Keratinocyte (primary cell): ENCODE measurements at regions not wholly inside any gene's neighbourhood (a gene's known extent, or its start where the extent isn't known, plus 50 kb on each side); places are given as distances from the start of the nearest gene placed in this dataset.

Experiments used
- DNase-seq: peaks from one replicate; pipeline ENCODE4 v3.0.0-alpha.2; 2011; ENCODE audit warnings: low read depth, missing footprints, low spot score
- FAIRE-seq: peaks from 2 replicates; lab custom pipeline; 2011; peaks lifted over from hg19 to GRCh38; lab: Jason Lieb, UNC
- H2AFZ ChIP-seq: 2 replicates; pipeline ENCODE4 v1.6.0; 2012; ENCODE audit warnings: low read length, control low read depth, inconsistent platforms; ENCODE audit not compliant: control insufficient read depth
- H3K27ac ChIP-seq: 2 replicates; pipeline ENCODE4 v1.5.1; 2011; ENCODE audit warnings: low read length; ENCODE audit not compliant: control insufficient read depth, insufficient read depth
- H3K27me3 ChIP-seq: 3 replicates; pipeline ENCODE4 v1.6.0; 2011; ENCODE audit warnings: low read length; ENCODE audit not compliant: control insufficient read depth, insufficient read depth; ENCODE audit errors: extremely low read depth
- H3K36me3 ChIP-seq, 2 experiments: 2 replicates in 1 of 2; 3 replicates in 1 of 2; pipeline ENCODE4 v1.5.1; 2011; ENCODE audit warnings: low read length in 2 of 2, mild to moderate bottlenecking in 1 of 2; ENCODE audit not compliant: control insufficient read depth in 2 of 2, insufficient read depth in 2 of 2; ENCODE audit errors: extremely low read depth in 1 of 2
- H3K4me1 ChIP-seq: 3 replicates; pipeline ENCODE4 v1.5.1; 2011; ENCODE audit warnings: low read length; ENCODE audit not compliant: control insufficient read depth, insufficient read depth; ENCODE audit errors: extremely low read depth
- H3K4me2 ChIP-seq: 3 replicates; pipeline ENCODE4 v1.6.0; 2011; ENCODE audit warnings: low read depth, low read length; ENCODE audit not compliant: control insufficient read depth, insufficient read depth; ENCODE audit errors: extremely low read depth
- H3K4me3 ChIP-seq, 3 experiments: fragments of 200-600 bp in 1 of 3; sonication (generic) in 1 of 3; 2 replicates in 2 of 3; 3 replicates in 1 of 3; pipeline ENCODE4 v1.5.1; 2011 to 2016; ENCODE audit warnings: low read length in 3 of 3, mild to moderate bottlenecking in 3 of 3, control low read depth in 2 of 3, inconsistent platforms in 1 of 3, low read depth in 1 of 3, mixed read lengths in 1 of 3, mixed run types in 1 of 3, moderate library complexity in 1 of 3; ENCODE audit not compliant: control insufficient read depth in 2 of 3, insufficient read depth in 2 of 3; ENCODE audit errors: extremely low read depth in 1 of 3
- H3K79me2 ChIP-seq: 2 replicates; pipeline ENCODE4 v1.6.0; 2012; ENCODE audit warnings: low read length; ENCODE audit not compliant: control insufficient read depth, insufficient read depth
- H3K9ac ChIP-seq: 3 replicates; pipeline ENCODE4 v1.6.0; 2011; ENCODE audit warnings: low read length; ENCODE audit not compliant: control insufficient read depth, insufficient read depth; ENCODE audit errors: extremely low read depth
- H3K9me1 ChIP-seq: 3 replicates; pipeline ENCODE4 v1.6.0; 2011; ENCODE audit warnings: low read length; ENCODE audit not compliant: control insufficient read depth, insufficient read depth; ENCODE audit errors: extremely low read depth
- H3K9me3 ChIP-seq: 2 replicates; pipeline ENCODE4 v1.5.1; 2012; ENCODE audit warnings: low read depth, low read length; ENCODE audit not compliant: control insufficient read depth
- H4K20me1 ChIP-seq: 3 replicates; pipeline ENCODE4 v1.6.0; 2011; ENCODE audit warnings: low read length; ENCODE audit not compliant: control insufficient read depth, insufficient read depth; ENCODE audit errors: extremely low read depth
- CTCF ChIP-seq, 3 experiments: IDR thresholded peaks in 1 of 3; conservative IDR thresholded peaks in 1 of 3; optimal IDR thresholded peaks in 1 of 3; 2 replicates in 2 of 3; 3 replicates in 1 of 3; pipeline versions ENCODE3 to v1.5.1; 2011; ENCODE audit warnings: low read length in 3 of 3, mild to moderate bottlenecking in 3 of 3, moderate library complexity in 2 of 3, control low read depth in 1 of 3, inconsistent platforms in 1 of 3; ENCODE audit not compliant: insufficient read depth in 2 of 3; ENCODE audit errors: extremely low read depth in 1 of 3
- EZH2 ChIP-seq: IDR thresholded peaks from one replicate; pipeline ENCODE4 v1.6.1; 2012; ENCODE audit warnings: inconsistent platforms, mild to moderate bottlenecking, low read length, moderate library complexity
- dilution Hi-C: fragments of 300-500 bp; cut with MboI; formaldehyde crosslinking; loops from one replicate; pipeline ENCODE4 v1.7.0; 2020; ENCODE audit warnings: low sequenced_read_pairs; ENCODE audit not compliant: extremely low pct_ligation_motif_present

GRCh38 chr2:78457269-78457668 is 568.2 kb upstream of the REG3G start:
- Histone ChIP-seq H3K9me3 (no peaks in the 10 kb centered on the region), H4K20me1 (no peaks in the 10 kb centered on the region), H3K4me1 (no peaks in the 10 kb centered on the region), H3K79me2 (no peaks in the 10 kb centered on the region), H3K4me3 (no peak overlapping the region), H3K27ac (no peak overlapping the region), H2AFZ (no peak overlapping the region), H3K36me3 (no peaks in the 10 kb centered on the region), H3K4me2 (no peak overlapping the region), H3K27me3 (no peaks in the 10 kb centered on the region), H3K9ac (no peak overlapping the region), H3K9me1 (no peaks in the 10 kb centered on the region)
- dilution Hi-C loops, result no loop called here
- TF ChIP-seq EZH2 (no peak), CTCF (optimal IDR thresholded peaks at IDR 0.05 in 1 of 3, IDR thresholded peaks at IDR 0.05 in 1 of 3, conservative IDR thresholded peaks at IDR 0.05 in 1 of 3; ENCODE audit: extremely low read depth in 1 of 3, insufficient read depth in 2 of 3, low read length in 3 of 3) (no peak)
- no peak for FAIRE-seq
- DNase-seq, result no peak

- Histone ChIP-seq H3K4me3 (no peak overlapping the region), H3K9me1 (no peaks in the 10 kb centered on the region), H3K79me2 (no peaks in the 10 kb centered on the region), H2AFZ (no peak overlapping the region), H3K36me3 (no peaks in the 10 kb centered on the region), H3K27ac (no peak overlapping the region), H4K20me1 (no peaks in the 10 kb centered on the region), H3K27me3 (no peaks in the 10 kb centered on the region), H3K9me3 (no peaks in the 10 kb centered on the region), H3K4me2 (no peak overlapping the region), H3K4me1 (no peaks in the 10 kb centered on the region), H3K9ac (no peak overlapping the region)
- no peak for FAIRE-seq
- dilution Hi-C loops, result no loop called here
- TF ChIP-seq EZH2 (no peak), CTCF (optimal IDR thresholded peaks at IDR 0.05 in 1 of 3, IDR thresholded peaks at IDR 0.05 in 1 of 3, conservative IDR thresholded peaks at IDR 0.05 in 1 of 3; ENCODE audit: extremely low read depth in 1 of 3, insufficient read depth in 2 of 3, low read length in 3 of 3) (no peak)
- DNase-seq, result no peak
These were observed 559.8 kb upstream of the REG3G start for GRCh38 chr2:78465707-78466106.
